SU-DHL-6 (cell line): ENCODE measurements at regions not wholly inside any gene's neighbourhood (a gene's known extent, or its start where the extent isn't known, plus 50 kb on each side); places are given as distances from the start of the nearest gene placed in this dataset.

ENCODE experiments used
- CTCF ChIP-seq: fragments of 200-600 bp; sonication (generic); IDR thresholded peaks from one replicate; pipeline ENCODE4 v1.5.1; 2017; ENCODE audit warnings: antibody characterized with exemption, mild to moderate bottlenecking, low read length, moderate library complexity; ENCODE audit not compliant: insufficient read depth, poor library complexity, severe bottlenecking
- EZH2phosphoT487 ChIP-seq: fragments of 200-600 bp; sonication (generic), shearing (Covaris generic); conservative IDR thresholded peaks from 2 replicates; pipeline ENCODE4 v1.6.1; 2018; ENCODE audit warnings: mild to moderate bottlenecking, antibody characterized with exemption, low read length, moderate library complexity, mixed read lengths

GRCh38 chr1:201711811-201712210 lies 117.1 kb upstream of the IPO9 start:
- TF ChIP-seq CTCF: no peak
- no peak for TF ChIP-seq EZH2phosphoT487
